ENCODE measurements at regions not wholly inside any gene's neighbourhood (a gene's known extent, or its start where the extent isn't known, plus 50 kb on each side); places are given as distances from the start of the nearest gene placed in this dataset.
A peak's percentile ranks its signal among the peaks of the same experiment; 100 is the strongest.

- ChIA-PET CTCF (no interaction called here), POLR2A (ENCODE audit: unreplicated experiment) (no interaction called here)
- H3K27me3 ChIP-seq (ENCODE audit: insufficient read depth, low read depth), result no peaks in the 10 kb centered on the region
- H3K27ac ChIP-seq, result no peak overlapping the region
- no peaks in the 10 kb centered on the region; the same call in 1 of the 2 replicates for H3K9me2 ChIP-seq (ENCODE audit: insufficient read depth)
- no TSS peak for BruUV-seq (replicated peaks)
- no peaks in the 10 kb centered on the region for H3K36me3 ChIP-seq (ENCODE audit: low read depth)
- intact Hi-C loops (cut with micrococcal nuclease; ENCODE audit: unreplicated experiment), result no loop called here
- no peaks in the 10 kb centered on the region for H3K9me3 ChIP-seq (ENCODE audit: insufficient read depth, low read depth)
- DNase-seq, result no peak
- H4K20me1 ChIP-seq (ENCODE audit: insufficient read depth), result no peaks in the 10 kb centered on the region
- H3F3A ChIP-seq (ENCODE audit: insufficient read depth, low read depth), result no peaks in the 10 kb centered on the region
- H3K4me1 ChIP-seq (replicated peaks; ENCODE audit: insufficient read depth), result no peaks in the 10 kb centered on the region
- TF ChIP-seq EZH2 (IDR thresholded peaks at IDR 0.05; ENCODE audit: low read depth) (no peak), CTCF (conservative IDR thresholded peaks at IDR 0.05) (no peak)
- H3K4me3 ChIP-seq, result no peak overlapping the region
- 0 out of 2 replicates have a peak overlapping the region, but pooled peaks have one; percentile 30 for H2AFZ ChIP-seq
- H3K4me2 ChIP-seq, result no peak overlapping the region
- H3K79me2 ChIP-seq (ENCODE audit: low read depth), result no peaks in the 10 kb centered on the region
Measured at GRCh38 chr3:176275538-176275937, 921.7 kb downstream of the TBL1XR1 start.

GRCh38 chr3:176275113-176275512 lies 922.2 kb downstream of the TBL1XR1 start:
- H3K27me3 ChIP-seq (ENCODE audit: insufficient read depth, low read depth), result no peaks in the 10 kb centered on the region
- H3K4me1 ChIP-seq (replicated peaks; ENCODE audit: insufficient read depth), result no peaks in the 10 kb centered on the region
- no peak overlapping the region for H3K4me2 ChIP-seq
- no peaks in the 10 kb centered on the region; the same call in 1 of the 2 replicates for H3K9me2 ChIP-seq (ENCODE audit: insufficient read depth)
- DNase-seq, result no peak
- CTCF ChIA-PET, result no interaction called here
- no peaks in the 10 kb centered on the region for H3F3A ChIP-seq (ENCODE audit: insufficient read depth, low read depth)
- no peaks in the 10 kb centered on the region for H3K79me2 ChIP-seq (ENCODE audit: low read depth)
- H4K20me1 ChIP-seq (ENCODE audit: insufficient read depth), result no peaks in the 10 kb centered on the region
- no peaks in the 10 kb centered on the region for H3K9me3 ChIP-seq (ENCODE audit: insufficient read depth, low read depth)
- H2AFZ ChIP-seq, result no peak overlapping the region
- TF ChIP-seq CTCF (conservative IDR thresholded peaks at IDR 0.05) (no peak), EZH2 (IDR thresholded peaks at IDR 0.05; ENCODE audit: low read depth) (no peak)
- H3K4me3 ChIP-seq, result no peak overlapping the region
- H3K36me3 ChIP-seq (ENCODE audit: low read depth), result no peaks in the 10 kb centered on the region
- intact Hi-C loops (cut with micrococcal nuclease; ENCODE audit: unreplicated experiment), result no loop called here
- POLR2A ChIA-PET (ENCODE audit: unreplicated experiment), result no interaction called here
- H3K27ac ChIP-seq, result no peak overlapping the region
- no TSS peak for BruUV-seq (replicated peaks)

- Histone ChIP-seq H2AFZ (no peak overlapping the region), H3K27me3 (ENCODE audit: insufficient read depth, low read depth) (no peaks in the 10 kb centered on the region), H3K4me2 (no peak overlapping the region), H3K4me1 (replicated peaks; ENCODE audit: insufficient read depth) (no peaks in the 10 kb centered on the region), H3K9me3 (ENCODE audit: insufficient read depth, low read depth) (no peaks in the 10 kb centered on the region), H4K20me1 (ENCODE audit: insufficient read depth) (no peaks in the 10 kb centered on the region), H3K36me3 (ENCODE audit: low read depth) (no peaks in the 10 kb centered on the region), H3K79me2 (ENCODE audit: low read depth) (no peaks in the 10 kb centered on the region), H3K27ac (no peak overlapping the region), H3K9me2 (ENCODE audit: insufficient read depth) (no peaks in the 10 kb centered on the region; the same call in 1 of the 2 replicates), H3F3A (ENCODE audit: insufficient read depth, low read depth) (no peaks in the 10 kb centered on the region), H3K4me3 (no peak overlapping the region)
- POLR2A ChIA-PET (ENCODE audit: unreplicated experiment), result no interaction called here
- DNase-seq, result no peak
- CTCF ChIA-PET, result no interaction called here
- TF ChIP-seq EZH2 (IDR thresholded peaks at IDR 0.05; ENCODE audit: low read depth), result no peak
- TF ChIP-seq CTCF (conservative IDR thresholded peaks at IDR 0.05), result no peak
- BruUV-seq (replicated peaks), result no TSS peak
- intact Hi-C loops (cut with micrococcal nuclease; ENCODE audit: unreplicated experiment), result no loop called here
Measured at GRCh38 chr3:176274161-176274560, 923.1 kb downstream of the TBL1XR1 start.

Measured in PC-9 (cell line).